ENCODE measurements at regions not wholly inside any gene's neighbourhood (a gene's known extent, or its start where the extent isn't known, plus 50 kb on each side); places are given as distances from the start of the nearest gene placed in this dataset.

DNA sequence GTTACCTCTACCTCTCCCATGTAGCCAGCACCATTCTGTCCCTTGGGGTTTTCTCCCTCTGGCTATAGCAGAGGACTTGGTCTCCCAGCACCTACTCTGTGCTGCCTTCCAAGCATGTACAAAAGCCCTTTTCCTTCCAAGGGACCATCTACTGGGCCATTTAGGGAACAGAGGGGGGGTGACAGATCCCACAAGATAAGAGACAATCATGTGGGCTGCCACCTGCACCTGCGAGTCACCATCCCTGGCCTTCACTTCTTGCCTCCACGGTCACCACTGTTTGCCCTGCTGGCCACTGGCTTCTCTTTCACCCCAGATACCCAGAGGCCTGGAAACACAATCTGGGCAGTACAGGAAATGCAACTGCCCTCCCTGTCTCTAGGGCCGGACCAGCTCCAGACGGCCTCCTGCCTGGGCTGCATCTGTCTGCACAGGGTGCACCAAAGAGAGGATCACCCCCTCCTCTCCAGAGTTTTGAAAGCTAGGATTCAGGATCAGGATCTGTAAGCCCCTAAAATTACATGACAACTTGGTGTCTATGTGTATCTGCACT, 160.8 kb upstream of the NECTIN1 start:
- no peaks in the 10 kb centered on the region for H3K36me3 ChIP-seq
- DNase-seq, result no peak
- intact Hi-C loops (cut with DNase I), result no loop called here
- WGBS, 2 donors, result 75 to 82% methylated on average over 4 of the region's 4 CpGs
- H3K27ac ChIP-seq, result no peak overlapping the region
- H3K4me3 ChIP-seq, result no peak overlapping the region
- TF ChIP-seq POLR2AphosphoS5 (IDR thresholded peaks at IDR 0.05) (no peak), EP300 (IDR thresholded peaks at IDR 0.05) (no peak), POLR2A (IDR thresholded peaks at IDR 0.05) (no peak)
- TF ChIP-seq, protein P1, sequence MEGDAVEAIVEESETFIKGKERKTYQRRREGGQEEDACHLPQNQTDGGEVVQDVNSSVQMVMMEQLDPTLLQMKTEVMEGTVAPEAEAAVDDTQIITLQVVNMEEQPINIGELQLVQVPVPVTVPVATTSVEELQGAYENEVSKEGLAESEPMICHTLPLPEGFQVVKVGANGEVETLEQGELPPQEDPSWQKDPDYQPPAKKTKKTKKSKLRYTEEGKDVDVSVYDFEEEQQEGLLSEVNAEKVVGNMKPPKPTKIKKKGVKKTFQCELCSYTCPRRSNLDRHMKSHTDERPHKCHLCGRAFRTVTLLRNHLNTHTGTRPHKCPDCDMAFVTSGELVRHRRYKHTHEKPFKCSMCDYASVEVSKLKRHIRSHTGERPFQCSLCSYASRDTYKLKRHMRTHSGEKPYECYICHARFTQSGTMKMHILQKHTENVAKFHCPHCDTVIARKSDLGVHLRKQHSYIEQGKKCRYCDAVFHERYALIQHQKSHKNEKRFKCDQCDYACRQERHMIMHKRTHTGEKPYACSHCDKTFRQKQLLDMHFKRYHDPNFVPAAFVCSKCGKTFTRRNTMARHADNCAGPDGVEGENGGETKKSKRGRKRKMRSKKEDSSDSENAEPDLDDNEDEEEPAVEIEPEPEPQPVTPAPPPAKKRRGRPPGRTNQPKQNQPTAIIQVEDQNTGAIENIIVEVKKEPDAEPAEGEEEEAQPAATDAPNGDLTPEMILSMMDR (IDR thresholded peaks at IDR 0.05), result no peak
- peaks cover 0 to 15% (median 4%) of the 10 kb centered on the region in 3 donors for H3K27me3 ChIP-seq
- no peaks in the 10 kb centered on the region for H3K4me1 ChIP-seq
- H3K9me3 ChIP-seq, result no peaks in the 10 kb centered on the region

DNA sequence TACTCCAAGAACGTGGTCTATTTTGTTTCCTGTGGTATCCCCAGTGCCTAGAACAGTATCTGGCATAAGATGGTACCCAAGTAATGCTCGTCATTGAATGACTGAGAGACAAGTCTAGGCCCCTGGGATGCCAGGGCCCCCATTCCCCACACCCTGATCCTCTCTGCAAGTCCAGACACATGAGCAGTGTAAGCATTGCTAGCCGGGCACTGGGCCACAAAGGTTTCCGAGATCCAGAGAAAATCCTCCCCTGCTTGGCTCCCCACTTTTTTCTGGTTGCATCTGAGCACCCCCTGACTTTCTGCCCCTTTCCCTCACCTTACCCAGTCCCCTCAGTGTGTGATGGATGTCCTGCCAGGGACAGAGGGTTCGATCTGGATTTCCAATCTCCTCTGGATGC, 160.1 kb upstream of the NECTIN1 start:
- TF ChIP-seq EP300 (IDR thresholded peaks at IDR 0.05), result no peak
- TF ChIP-seq, protein P1 (IDR thresholded peaks at IDR 0.05), result no peak
- TF ChIP-seq POLR2A (IDR thresholded peaks at IDR 0.05), result no peak
- TF ChIP-seq POLR2AphosphoS5 (IDR thresholded peaks at IDR 0.05), result no peak
- no peak for DNase-seq
- Histone ChIP-seq H3K4me1 (no peaks in the 10 kb centered on the region), H3K27me3 (peaks cover 0 to 10% (median 0%) of the 10 kb centered on the region in 3 donors), H3K9me3 (no peaks in the 10 kb centered on the region), H3K27ac (no peak overlapping the region), H3K36me3 (no peaks in the 10 kb centered on the region), H3K4me3 (no peak overlapping the region)
- WGBS, 2 donors, result 88 to 93% methylated on average over 5 of the region's 5 CpGs
- intact Hi-C loops (cut with DNase I), result no loop called here

DNA sequence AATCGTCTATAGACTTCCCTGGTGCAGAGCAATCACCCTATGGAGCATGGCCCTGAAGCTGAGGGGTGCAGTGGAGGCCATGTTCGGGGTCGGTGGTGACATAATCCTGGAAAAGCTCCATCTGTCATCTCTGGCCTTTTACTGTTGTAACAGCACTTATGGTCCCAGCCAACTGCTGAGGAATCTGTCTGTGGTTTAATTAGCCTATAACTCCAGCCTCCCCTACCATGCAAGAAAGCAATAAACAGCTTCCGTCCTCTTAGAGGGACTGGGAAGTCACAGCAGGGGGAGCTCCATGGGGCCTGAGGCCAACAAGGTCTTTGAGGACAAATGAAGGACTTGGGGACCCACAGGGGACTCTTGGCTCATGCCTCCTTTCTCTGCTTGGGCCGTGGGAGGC, 159.1 kb upstream of the NECTIN1 start:
- Histone ChIP-seq H3K4me3 (no peak overlapping the region), H3K9me3 (no peaks in the 10 kb centered on the region), H3K36me3 (no peaks in the 10 kb centered on the region), H3K27ac (no peak overlapping the region), H3K4me1 (no peaks in the 10 kb centered on the region), H3K27me3 (peaks cover 0 to 4% (median 0%) of the 10 kb centered on the region in 3 donors)
- WGBS, 2 donors, result 17 to 41% methylated on average over 5 of the region's 5 CpGs
- TF ChIP-seq EP300 (IDR thresholded peaks at IDR 0.05) (no peak), POLR2A (IDR thresholded peaks at IDR 0.05) (no peak), POLR2AphosphoS5 (IDR thresholded peaks at IDR 0.05) (no peak)
- TF ChIP-seq, protein P1 (IDR thresholded peaks at IDR 0.05), result no peak
- no peak for DNase-seq
- intact Hi-C loops (cut with DNase I), result no loop called here

DNA sequence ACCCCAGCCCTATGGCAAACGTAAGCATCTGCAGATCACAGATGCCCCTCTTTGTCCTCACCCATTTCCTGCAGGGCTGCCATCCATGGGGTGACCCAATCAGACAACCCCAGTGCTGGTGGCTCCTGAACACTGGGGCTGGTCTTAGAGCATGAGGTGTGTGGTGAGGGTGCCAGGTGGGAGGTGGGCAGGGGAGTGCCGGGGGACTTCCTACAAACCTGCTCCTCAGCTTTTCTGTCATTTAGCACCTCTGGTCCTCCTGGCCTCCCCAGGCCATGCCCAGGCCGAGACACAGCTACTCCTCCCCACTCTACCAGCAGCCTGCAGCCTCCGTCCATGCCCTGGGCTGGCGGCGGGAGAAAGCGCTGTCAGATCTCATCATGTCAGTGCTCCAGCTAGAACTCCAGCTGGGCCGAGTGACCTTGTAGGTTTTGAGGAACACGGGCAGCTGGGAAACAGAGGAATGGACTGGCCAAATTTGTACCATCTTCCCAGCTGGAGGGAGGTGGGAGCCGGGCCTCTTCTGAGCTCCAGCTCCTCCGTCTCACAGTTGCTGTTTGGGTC, 157.7 kb upstream of the NECTIN1 start:
- H3K36me3 ChIP-seq, result no peaks in the 10 kb centered on the region
- no peak overlapping the region for H3K4me3 ChIP-seq
- no peak overlapping the region for H3K27ac ChIP-seq
- no peaks in the 10 kb centered on the region for H3K4me1 ChIP-seq
- H3K27me3 ChIP-seq, result peaks cover 0 to 4% (median 0%) of the 10 kb centered on the region in 3 donors
- H3K9me3 ChIP-seq, result no peaks in the 10 kb centered on the region
- TF ChIP-seq POLR2AphosphoS5 (IDR thresholded peaks at IDR 0.05) (no peak), POLR2A (IDR thresholded peaks at IDR 0.05) (no peak), EP300 (IDR thresholded peaks at IDR 0.05) (no peak)
- TF ChIP-seq, protein P1 (IDR thresholded peaks at IDR 0.05), result no peak
- WGBS, 2 donors, result 88 to 93% methylated on average over 11 of the region's 11 CpGs
- intact Hi-C loops (cut with DNase I), result no loop called here
- DNase-seq, result no peak
